HEK293 (cell line): ENCODE measurements at regions not wholly inside any gene's neighbourhood (a gene's known extent, or its start where the extent isn't known, plus 50 kb on each side); places are given as distances from the start of the nearest gene placed in this dataset.

ENCODE experiments used
- SCRT2 ChIP-seq: fragments of 450-650 bp; formaldehyde crosslinking; IDR thresholded peaks from 2 replicates; pipeline ENCODE4 v1.5.1; 2016; ENCODE audit warnings: missing biosample characterization, missing genetic modification characterization
- YY1 ChIP-seq: fragments of 450-650 bp; formaldehyde crosslinking; IDR thresholded peaks from 2 replicates; pipeline ENCODE4 v1.5.1; 2018; ENCODE audit warnings: missing biosample characterization, missing genetic modification characterization
- ZBTB7A ChIP-seq: fragments of 450-650 bp; formaldehyde crosslinking; IDR thresholded peaks from 2 replicates; pipeline ENCODE4 v1.5.1; 2016; ENCODE audit warnings: low read depth, missing biosample characterization, missing genetic modification characterization
- ZFP3 ChIP-seq: fragments of 450-650 bp; formaldehyde crosslinking; IDR thresholded peaks from 2 replicates; pipeline ENCODE4 v1.5.1; 2016; ENCODE audit warnings: low read depth, missing biosample characterization, missing genetic modification characterization
- ZNF23 ChIP-seq: fragments of 450-650 bp; formaldehyde crosslinking; IDR thresholded peaks from 2 replicates; pipeline ENCODE4 v1.5.1; 2016; ENCODE audit warnings: missing biosample characterization, missing genetic modification characterization, borderline replicate concordance
- ZNF239 ChIP-seq: fragments of 450-650 bp; formaldehyde crosslinking; IDR thresholded peaks from 2 replicates; pipeline ENCODE4 v1.5.1; 2016; ENCODE audit warnings: missing biosample characterization, missing genetic modification characterization
- ZNF26 ChIP-seq: fragments of 450-650 bp; formaldehyde crosslinking; IDR thresholded peaks from 2 replicates; pipeline ENCODE4 v1.5.1; 2016; ENCODE audit warnings: missing biosample characterization, missing genetic modification characterization
- ZNF366 ChIP-seq: fragments of 450-650 bp; formaldehyde crosslinking; conservative IDR thresholded peaks from 2 replicates; pipeline ENCODE4 v1.5.1; 2016; ENCODE audit warnings: missing biosample characterization, missing genetic modification characterization
- ZNF510 ChIP-seq: fragments of 450-650 bp; formaldehyde crosslinking; IDR thresholded peaks from 2 replicates; pipeline ENCODE4 v1.5.1; 2018; ENCODE audit warnings: mild to moderate bottlenecking, missing genetic modification characterization, missing biosample characterization; ENCODE audit not compliant: insufficient replicate concordance
- TF ChIP-seq, protein P1 (sequence below): fragments of 450-650 bp; formaldehyde crosslinking; IDR thresholded peaks from 2 replicates; pipeline ENCODE4 v1.5.1; 2016; ENCODE audit warnings: missing biosample characterization, missing genetic modification characterization
- TF ChIP-seq, protein P2 (sequence below): fragments of 450-650 bp; IDR thresholded peaks from 2 replicates; pipeline ENCODE4 v1.5.1; 2018; ENCODE audit warnings: missing biosample characterization, missing genetic modification characterization

- TF ChIP-seq, protein P1, sequence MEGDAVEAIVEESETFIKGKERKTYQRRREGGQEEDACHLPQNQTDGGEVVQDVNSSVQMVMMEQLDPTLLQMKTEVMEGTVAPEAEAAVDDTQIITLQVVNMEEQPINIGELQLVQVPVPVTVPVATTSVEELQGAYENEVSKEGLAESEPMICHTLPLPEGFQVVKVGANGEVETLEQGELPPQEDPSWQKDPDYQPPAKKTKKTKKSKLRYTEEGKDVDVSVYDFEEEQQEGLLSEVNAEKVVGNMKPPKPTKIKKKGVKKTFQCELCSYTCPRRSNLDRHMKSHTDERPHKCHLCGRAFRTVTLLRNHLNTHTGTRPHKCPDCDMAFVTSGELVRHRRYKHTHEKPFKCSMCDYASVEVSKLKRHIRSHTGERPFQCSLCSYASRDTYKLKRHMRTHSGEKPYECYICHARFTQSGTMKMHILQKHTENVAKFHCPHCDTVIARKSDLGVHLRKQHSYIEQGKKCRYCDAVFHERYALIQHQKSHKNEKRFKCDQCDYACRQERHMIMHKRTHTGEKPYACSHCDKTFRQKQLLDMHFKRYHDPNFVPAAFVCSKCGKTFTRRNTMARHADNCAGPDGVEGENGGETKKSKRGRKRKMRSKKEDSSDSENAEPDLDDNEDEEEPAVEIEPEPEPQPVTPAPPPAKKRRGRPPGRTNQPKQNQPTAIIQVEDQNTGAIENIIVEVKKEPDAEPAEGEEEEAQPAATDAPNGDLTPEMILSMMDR (tag by site-specific recombination): no peak
- TF ChIP-seq YY1 (tag by site-specific recombination) (no peak), ZNF239 (no peak), ZNF23 (tag by site-specific recombination) (no peak), ZNF510 (tag by site-specific recombination) (no peak), SCRT2 (tag by site-specific recombination) (no peak), ZNF26 (tag by site-specific recombination) (no peak), ZNF366 (tag by site-specific recombination) (no peak), ZBTB7A (tag by site-specific recombination) (no peak), ZFP3 (no peak)
- TF ChIP-seq, protein P2, sequence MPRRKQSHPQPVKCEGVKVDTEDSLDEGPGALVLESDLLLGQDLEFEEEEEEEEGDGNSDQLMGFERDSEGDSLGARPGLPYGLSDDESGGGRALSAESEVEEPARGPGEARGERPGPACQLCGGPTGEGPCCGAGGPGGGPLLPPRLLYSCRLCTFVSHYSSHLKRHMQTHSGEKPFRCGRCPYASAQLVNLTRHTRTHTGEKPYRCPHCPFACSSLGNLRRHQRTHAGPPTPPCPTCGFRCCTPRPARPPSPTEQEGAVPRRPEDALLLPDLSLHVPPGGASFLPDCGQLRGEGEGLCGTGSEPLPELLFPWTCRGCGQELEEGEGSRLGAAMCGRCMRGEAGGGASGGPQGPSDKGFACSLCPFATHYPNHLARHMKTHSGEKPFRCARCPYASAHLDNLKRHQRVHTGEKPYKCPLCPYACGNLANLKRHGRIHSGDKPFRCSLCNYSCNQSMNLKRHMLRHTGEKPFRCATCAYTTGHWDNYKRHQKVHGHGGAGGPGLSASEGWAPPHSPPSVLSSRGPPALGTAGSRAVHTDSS: no peak
Observed at GRCh38 chr9:73474625-73475024, 323.0 kb downstream of the ANXA1 start.
